Suprapubic skin (tissue), 3 donors: ENCODE measurements at regions not wholly inside any gene's neighbourhood (a gene's known extent, or its start where the extent isn't known, plus 50 kb on each side); places are given as distances from the start of the nearest gene placed in this dataset.

Experiments used
- POLR2AphosphoS5 ChIP-seq, 3 donors: sonication (generic); formaldehyde crosslinking; IDR thresholded peaks; one replicate each; pipeline ENCODE4 v1.6.1; 2017; ENCODE audit warnings: antibody characterized with exemption in 3 of 3
- TF ChIP-seq, protein P1 (sequence below), 2 donors: fragments of 200-600 bp in 1 of 2; fragments of 450-650 bp in 1 of 2; sonication (generic) in 1 of 2; IDR thresholded peaks; one replicate each; pipeline ENCODE4 v1.5.1; 2016 to 2019; ENCODE audit warnings: antibody characterized with exemption in 2 of 2, mild to moderate bottlenecking in 1 of 2, moderate library complexity in 1 of 2

GRCh38 chr5:109965634-109966033 is 275.9 kb downstream of the MAN2A1 start:
- TF ChIP-seq, protein P1, sequence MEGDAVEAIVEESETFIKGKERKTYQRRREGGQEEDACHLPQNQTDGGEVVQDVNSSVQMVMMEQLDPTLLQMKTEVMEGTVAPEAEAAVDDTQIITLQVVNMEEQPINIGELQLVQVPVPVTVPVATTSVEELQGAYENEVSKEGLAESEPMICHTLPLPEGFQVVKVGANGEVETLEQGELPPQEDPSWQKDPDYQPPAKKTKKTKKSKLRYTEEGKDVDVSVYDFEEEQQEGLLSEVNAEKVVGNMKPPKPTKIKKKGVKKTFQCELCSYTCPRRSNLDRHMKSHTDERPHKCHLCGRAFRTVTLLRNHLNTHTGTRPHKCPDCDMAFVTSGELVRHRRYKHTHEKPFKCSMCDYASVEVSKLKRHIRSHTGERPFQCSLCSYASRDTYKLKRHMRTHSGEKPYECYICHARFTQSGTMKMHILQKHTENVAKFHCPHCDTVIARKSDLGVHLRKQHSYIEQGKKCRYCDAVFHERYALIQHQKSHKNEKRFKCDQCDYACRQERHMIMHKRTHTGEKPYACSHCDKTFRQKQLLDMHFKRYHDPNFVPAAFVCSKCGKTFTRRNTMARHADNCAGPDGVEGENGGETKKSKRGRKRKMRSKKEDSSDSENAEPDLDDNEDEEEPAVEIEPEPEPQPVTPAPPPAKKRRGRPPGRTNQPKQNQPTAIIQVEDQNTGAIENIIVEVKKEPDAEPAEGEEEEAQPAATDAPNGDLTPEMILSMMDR (IDR thresholded peaks at IDR 0.05) = no peak
- TF ChIP-seq POLR2AphosphoS5 (IDR thresholded peaks at IDR 0.05) = no peak
